ENCODE measurements at regions not wholly inside any gene's neighbourhood (a gene's known extent, or its start where the extent isn't known, plus 50 kb on each side); places are given as distances from the start of the nearest gene placed in this dataset.

DNA sequence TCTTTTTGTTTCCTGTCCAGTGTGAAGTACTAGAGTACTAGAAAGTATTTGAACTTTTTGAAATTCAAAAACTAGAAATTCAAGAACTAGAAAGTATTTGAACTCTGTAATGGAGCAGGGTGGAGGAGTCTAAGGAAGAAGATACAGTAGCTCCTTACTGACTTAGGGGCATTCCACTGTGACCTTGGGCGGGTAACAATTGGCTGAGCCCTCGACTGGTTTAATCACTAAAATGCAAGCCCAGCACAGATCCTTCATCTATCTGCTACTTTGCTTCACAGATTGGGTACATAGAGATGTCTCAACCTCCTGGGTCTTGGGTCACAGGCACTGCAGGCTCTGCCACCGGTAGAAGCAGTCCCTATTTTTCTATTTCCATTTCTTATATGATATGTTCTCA is 462.1 kb upstream of the AGTR1 start:
- TF ChIP-seq, protein P1, sequence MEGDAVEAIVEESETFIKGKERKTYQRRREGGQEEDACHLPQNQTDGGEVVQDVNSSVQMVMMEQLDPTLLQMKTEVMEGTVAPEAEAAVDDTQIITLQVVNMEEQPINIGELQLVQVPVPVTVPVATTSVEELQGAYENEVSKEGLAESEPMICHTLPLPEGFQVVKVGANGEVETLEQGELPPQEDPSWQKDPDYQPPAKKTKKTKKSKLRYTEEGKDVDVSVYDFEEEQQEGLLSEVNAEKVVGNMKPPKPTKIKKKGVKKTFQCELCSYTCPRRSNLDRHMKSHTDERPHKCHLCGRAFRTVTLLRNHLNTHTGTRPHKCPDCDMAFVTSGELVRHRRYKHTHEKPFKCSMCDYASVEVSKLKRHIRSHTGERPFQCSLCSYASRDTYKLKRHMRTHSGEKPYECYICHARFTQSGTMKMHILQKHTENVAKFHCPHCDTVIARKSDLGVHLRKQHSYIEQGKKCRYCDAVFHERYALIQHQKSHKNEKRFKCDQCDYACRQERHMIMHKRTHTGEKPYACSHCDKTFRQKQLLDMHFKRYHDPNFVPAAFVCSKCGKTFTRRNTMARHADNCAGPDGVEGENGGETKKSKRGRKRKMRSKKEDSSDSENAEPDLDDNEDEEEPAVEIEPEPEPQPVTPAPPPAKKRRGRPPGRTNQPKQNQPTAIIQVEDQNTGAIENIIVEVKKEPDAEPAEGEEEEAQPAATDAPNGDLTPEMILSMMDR (IDR thresholded peaks at IDR 0.05): no peak
- TF ChIP-seq EP300 (IDR thresholded peaks at IDR 0.05): no peak

Measured in gastroesophageal sphincter (tissue), 3 donors.